WTC11 (cell line): ENCODE measurements at regions not wholly inside any gene's neighbourhood (a gene's known extent, or its start where the extent isn't known, plus 50 kb on each side); places are given as distances from the start of the nearest gene placed in this dataset.

Source experiments
- CTCF ChIP-seq: fragments of 200-600 bp; IDR thresholded peaks from 2 replicates; pipeline ENCODE4 v1.8.0; 2022; ENCODE audit warnings: antibody characterized with exemption
- FOXK1 ChIP-seq: sonication (generic); formaldehyde crosslinking; IDR thresholded peaks from 2 replicates; pipeline ENCODE4 v1.8.0; 2022; ENCODE audit warnings: mild to moderate bottlenecking, moderate library complexity, missing genetic modification reagents
- ZNF219 ChIP-seq: sonication (generic); formaldehyde crosslinking; IDR thresholded peaks from 2 replicates; pipeline ENCODE4 v1.8.0; 2023; ENCODE audit warnings: missing genetic modification reagents, mild to moderate bottlenecking, borderline replicate concordance
- TF ChIP-seq, protein P1 (sequence below): sonication (generic); formaldehyde crosslinking; IDR thresholded peaks from 2 replicates; pipeline ENCODE4 v1.8.1; 2022; ENCODE audit warnings: low read depth, missing genetic modification reagents, borderline replicate concordance

- TF ChIP-seq ZNF219 (CRISPR knock-in tag), result no peak
- TF ChIP-seq, protein P1, sequence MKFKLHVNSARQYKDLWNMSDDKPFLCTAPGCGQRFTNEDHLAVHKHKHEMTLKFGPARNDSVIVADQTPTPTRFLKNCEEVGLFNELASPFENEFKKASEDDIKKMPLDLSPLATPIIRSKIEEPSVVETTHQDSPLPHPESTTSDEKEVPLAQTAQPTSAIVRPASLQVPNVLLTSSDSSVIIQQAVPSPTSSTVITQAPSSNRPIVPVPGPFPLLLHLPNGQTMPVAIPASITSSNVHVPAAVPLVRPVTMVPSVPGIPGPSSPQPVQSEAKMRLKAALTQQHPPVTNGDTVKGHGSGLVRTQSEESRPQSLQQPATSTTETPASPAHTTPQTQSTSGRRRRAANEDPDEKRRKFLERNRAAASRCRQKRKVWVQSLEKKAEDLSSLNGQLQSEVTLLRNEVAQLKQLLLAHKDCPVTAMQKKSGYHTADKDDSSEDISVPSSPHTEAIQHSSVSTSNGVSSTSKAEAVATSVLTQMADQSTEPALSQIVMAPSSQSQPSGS (CRISPR knock-in tag), result no peak
- TF ChIP-seq CTCF, result no peak
- TF ChIP-seq FOXK1 (CRISPR knock-in tag), result no peak
Observed at GRCh38 chr2:217671075-217671474, 331.7 kb downstream of the TNS1 start.
